Activated T-helper 2 cell treated with anti-CD3 and anti-CD28 coated beads, Interferon-gamma antibody, Interleukin-2, Interleukin-4, amounts not matched to agents 10 μg/mL and 5 μg/mL and 100 μg/mL, durations not matched to agents 14 hours and 24 hours and 36 hours (primary cell): ENCODE measurements at regions not wholly inside any gene's neighbourhood (a gene's known extent, or its start where the extent isn't known, plus 50 kb on each side); places are given as distances from the start of the nearest gene placed in this dataset.

Experiments
- DNase-seq: peaks from one replicate; pipeline ENCODE4 v3.0.0; 2021; ENCODE audit warnings: low spot score
- H3K27ac Mint-ChIP-seq: one replicate; pipeline ENCODE4 v1.8.0; 2021; ENCODE audit warnings: mixed read lengths
- H3K27me3 Mint-ChIP-seq: one replicate; pipeline ENCODE4 v1.8.0; 2021; ENCODE audit warnings: low read depth, mixed read lengths
- H3K36me3 Mint-ChIP-seq: one replicate; pipeline ENCODE4 v1.8.0; 2021; ENCODE audit warnings: low read depth, mixed read lengths
- H3K4me1 Mint-ChIP-seq: one replicate; pipeline ENCODE4 v1.8.0; 2021; ENCODE audit warnings: low read depth, mixed read lengths
- H3K4me3 Mint-ChIP-seq: one replicate; pipeline ENCODE4 v1.8.0; 2021; ENCODE audit warnings: low read depth, mild to moderate bottlenecking, moderate library complexity, mixed read lengths
- H3K9me3 Mint-ChIP-seq: one replicate; pipeline ENCODE4 v1.8.0; 2021; ENCODE audit warnings: mixed read lengths
- intact Hi-C: fragments of 100-400 bp; cut with micrococcal nuclease; formaldehyde crosslinking; loops from one replicate; pipeline ENCODE4 v1.15.1; 2023

GRCh38 chr5:15026944-15027343 is 155.4 kb upstream of the ANKH start:
- no peaks in the 10 kb centered on the region for H3K4me1 Mint-ChIP-seq
- intact Hi-C loops: no loop called here
- no peak for DNase-seq
- H3K27ac Mint-ChIP-seq: no peak overlapping the region
- H3K9me3 Mint-ChIP-seq: no peaks in the 10 kb centered on the region
- H3K27me3 Mint-ChIP-seq: peaks cover 12% of the 10 kb centered on the region
- no peaks in the 10 kb centered on the region for H3K36me3 Mint-ChIP-seq
- no peak overlapping the region for H3K4me3 Mint-ChIP-seq

- Mint-ChIP-seq H3K36me3 (no peaks in the 10 kb centered on the region), H3K4me1 (no peaks in the 10 kb centered on the region), H3K27me3 (peaks cover 11% of the 10 kb centered on the region), H3K4me3 (no peak overlapping the region), H3K9me3 (no peaks in the 10 kb centered on the region), H3K27ac (no peak overlapping the region)
- intact Hi-C loops: no loop called here
- DNase-seq: no peak
Measured at GRCh38 chr5:15026011-15026893, 154.7 kb upstream of the ANKH start.

GRCh38 chr5:15023846-15024245 is 152.3 kb upstream of the ANKH start:
- DNase-seq: no peak
- Mint-ChIP-seq H3K27ac (no peak overlapping the region), H3K4me1 (no peaks in the 10 kb centered on the region), H3K4me3 (no peak overlapping the region), H3K36me3 (no peaks in the 10 kb centered on the region), H3K27me3 (peaks cover 6% of the 10 kb centered on the region), H3K9me3 (no peaks in the 10 kb centered on the region)
- intact Hi-C loops: no loop called here

- Mint-ChIP-seq H3K27me3 (peaks cover 4% of the 10 kb centered on the region), H3K4me1 (no peaks in the 10 kb centered on the region), H3K9me3 (no peaks in the 10 kb centered on the region), H3K36me3 (no peaks in the 10 kb centered on the region), H3K27ac (no peak overlapping the region), H3K4me3 (no peak overlapping the region)
- no peak for DNase-seq
- intact Hi-C loops: no loop called here
Measured at GRCh38 chr5:15023266-15023665, 151.7 kb upstream of the ANKH start.

GRCh38 chr5:15021266-15022046 is 149.9 kb upstream of the ANKH start:
- peaks cover 3% of the 10 kb centered on the region for H3K27me3 Mint-ChIP-seq

GRCh38 chr5:15020736-15021135 is 149.2 kb upstream of the ANKH start:
- intact Hi-C loops: no loop called here
- no peak for DNase-seq
- Mint-ChIP-seq H3K9me3 (no peaks in the 10 kb centered on the region), H3K27ac (no peak overlapping the region), H3K4me1 (no peaks in the 10 kb centered on the region), H3K27me3 (peaks cover 4% of the 10 kb centered on the region), H3K36me3 (no peaks in the 10 kb centered on the region), H3K4me3 (no peak overlapping the region)

More at GRCh38 chr5:15021266-15022046, 149.9 kb upstream of the ANKH start:
- no peak overlapping the region for H3K27ac Mint-ChIP-seq
- no peaks in the 10 kb centered on the region for H3K4me1 Mint-ChIP-seq
- H3K4me3 Mint-ChIP-seq: no peak overlapping the region
- DNase-seq: no peak
- no peaks in the 10 kb centered on the region for H3K9me3 Mint-ChIP-seq
- intact Hi-C loops: no loop called here
- H3K36me3 Mint-ChIP-seq: no peaks in the 10 kb centered on the region

- H3K27ac Mint-ChIP-seq: no peak overlapping the region
- H3K36me3 Mint-ChIP-seq: no peaks in the 10 kb centered on the region
- intact Hi-C loops: loop anchor here (5.0 kb wide), 1 partner anchor 668 kb away; no protein-coding TSS in a partner anchor
- peaks cover 3% of the 10 kb centered on the region for H3K27me3 Mint-ChIP-seq
- no peaks in the 10 kb centered on the region for H3K9me3 Mint-ChIP-seq
- no peaks in the 10 kb centered on the region for H3K4me1 Mint-ChIP-seq
- no peak overlapping the region for H3K4me3 Mint-ChIP-seq
- no peak for DNase-seq
Measured at GRCh38 chr5:15014809-15015208, 143.2 kb upstream of the ANKH start.

- Mint-ChIP-seq H3K4me3 (no peak overlapping the region), H3K27ac (no peak overlapping the region), H3K9me3 (no peaks in the 10 kb centered on the region), H3K36me3 (no peaks in the 10 kb centered on the region), H3K27me3 (peaks cover 5% of the 10 kb centered on the region), H3K4me1 (no peaks in the 10 kb centered on the region)
- no peak for DNase-seq
- intact Hi-C loops: no loop called here
Measured at GRCh38 chr5:15013654-15014463, 142.3 kb upstream of the ANKH start.

GRCh38 chr5:15012061-15012460 is 140.5 kb upstream of the ANKH start:
- Mint-ChIP-seq H3K36me3 (no peaks in the 10 kb centered on the region), H3K4me3 (no peak overlapping the region), H3K27me3 (peaks cover 8% of the 10 kb centered on the region), H3K27ac (no peak overlapping the region), H3K4me1 (no peaks in the 10 kb centered on the region), H3K9me3 (no peaks in the 10 kb centered on the region)
- DNase-seq: no peak
- intact Hi-C loops: no loop called here

- Mint-ChIP-seq H3K36me3 (no peaks in the 10 kb centered on the region), H3K27me3 (peaks cover 13% of the 10 kb centered on the region), H3K27ac (no peak overlapping the region), H3K4me1 (no peaks in the 10 kb centered on the region), H3K4me3 (no peak overlapping the region), H3K9me3 (no peaks in the 10 kb centered on the region)
- intact Hi-C loops: no loop called here
- no peak for DNase-seq
Measured at GRCh38 chr5:15010936-15011335, 139.4 kb upstream of the ANKH start.

- Mint-ChIP-seq H3K27ac (no peak overlapping the region), H3K9me3 (no peaks in the 10 kb centered on the region), H3K36me3 (no peaks in the 10 kb centered on the region), H3K4me3 (no peak overlapping the region), H3K27me3 (peaks cover 19% of the 10 kb centered on the region), H3K4me1 (peaks cover 1% of the 10 kb centered on the region)
- no peak for DNase-seq
- intact Hi-C loops: no loop called here
Measured at GRCh38 chr5:15009420-15009819, 137.8 kb upstream of the ANKH start.

GRCh38 chr5:15008921-15009320 is 137.3 kb upstream of the ANKH start:
- peaks cover 1% of the 10 kb centered on the region for H3K4me1 Mint-ChIP-seq
- no peaks in the 10 kb centered on the region for H3K9me3 Mint-ChIP-seq
- DNase-seq: no peak
- no peak overlapping the region for H3K4me3 Mint-ChIP-seq
- peaks cover 23% of the 10 kb centered on the region for H3K27me3 Mint-ChIP-seq
- H3K27ac Mint-ChIP-seq: no peak overlapping the region
- no peaks in the 10 kb centered on the region for H3K36me3 Mint-ChIP-seq
- intact Hi-C loops: no loop called here
